SK-N-SH (cell line): ENCODE measurements at regions not wholly inside any gene's neighbourhood (a gene's known extent, or its start where the extent isn't known, plus 50 kb on each side); places are given as distances from the start of the nearest gene placed in this dataset.

Experiments used
- CTCF ChIP-seq: fragments of 200-600 bp; sonication (generic); IDR thresholded peaks from 2 replicates; pipeline ENCODE4 v1.6.1; 2017; ENCODE audit warnings: antibody characterized with exemption, mild to moderate bottlenecking, moderate library complexity
- EP300 ChIP-seq, 2 experiments: IDR thresholded peaks; 2 replicates each; pipeline versions ENCODE4 v1.4.0 to v1.6.1; 2012; ENCODE audit warnings: borderline replicate concordance in 1 of 2, low read depth in 1 of 2, low read length in 1 of 2
- GABPA ChIP-seq: IDR thresholded peaks from 2 replicates; pipeline ENCODE4 v1.4.0; 2012; ENCODE audit warnings: low read depth, mild to moderate bottlenecking
- JUND ChIP-seq: IDR thresholded peaks from 2 replicates; pipeline ENCODE4 v1.4.0; 2012
- MAX ChIP-seq: IDR thresholded peaks from 2 replicates; pipeline ENCODE4 v1.4.0; 2012; ENCODE audit warnings: low read depth
- NFIC ChIP-seq: IDR thresholded peaks from 2 replicates; pipeline ENCODE4 v1.4.0; 2012; ENCODE audit warnings: borderline replicate concordance
- PBX3 ChIP-seq: IDR thresholded peaks from 2 replicates; pipeline ENCODE4; 2012
- POLR2AphosphoS5 ChIP-seq: IDR thresholded peaks from 2 replicates; pipeline ENCODE4 v1.6.1; 2012; ENCODE audit warnings: low read depth, low read length
- RCOR1 ChIP-seq: fragments of 150-350 bp; IDR thresholded peaks from 2 replicates; pipeline ENCODE4 v1.6.1; 2017; ENCODE audit warnings: antibody characterized with exemption, low read length
- SMC3 ChIP-seq: IDR thresholded peaks from 2 replicates; pipeline ENCODE4 v1.6.1; 2012; ENCODE audit warnings: low read depth, low read length, improper control_type of control experiment
- TAF1 ChIP-seq: IDR thresholded peaks from 2 replicates; pipeline ENCODE4 v1.6.1; 2012; ENCODE audit warnings: low read depth, mild to moderate bottlenecking, low read length, moderate library complexity, borderline replicate concordance
- TCF12 ChIP-seq: IDR thresholded peaks from 2 replicates; pipeline ENCODE4 v1.4.0; 2012

GRCh38 chr5:93101661-93102060 lies 479.4 kb downstream of the NR2F1-AS1 start:
- TF ChIP-seq CTCF (no peak), RCOR1 (no peak), NFIC (no peak), MAX (no peak), POLR2AphosphoS5 (no peak), EP300 (IDR thresholded peaks at IDR 0.05; ENCODE audit: borderline replicate concordance in 1 of 2, low read depth in 1 of 2, low read length in 1 of 2) (no peak), SMC3 (no peak), PBX3 (no peak), GABPA (no peak), TCF12 (no peak), JUND (no peak), TAF1 (no peak)
